Ishikawa (cell line): ENCODE measurements at regions not wholly inside any gene's neighbourhood (a gene's known extent, or its start where the extent isn't known, plus 50 kb on each side); places are given as distances from the start of the nearest gene placed in this dataset.

Experiments
- CREB1 ChIP-seq: IDR thresholded peaks from 2 replicates; pipeline ENCODE4 v1.6.1; 2012; ENCODE audit warnings: low read depth
- MAX ChIP-seq: IDR thresholded peaks from 2 replicates; pipeline ENCODE4 v1.6.1; 2012
- RAD21 ChIP-seq: IDR thresholded peaks from 2 replicates; pipeline ENCODE4 v1.6.1; 2012; ENCODE audit warnings: low read depth

GRCh38 chr3:106719583-106719982 is 657.7 kb upstream of the CCDC54 start:
- TF ChIP-seq CREB1: no peak
- no peak for TF ChIP-seq MAX
- TF ChIP-seq RAD21: no peak
